HG03108 (cell line): ENCODE measurements at regions not wholly inside any gene's neighbourhood (a gene's known extent, or its start where the extent isn't known, plus 50 kb on each side); places are given as distances from the start of the nearest gene placed in this dataset.

Experiments used
- ATAC-seq: cut with Tn5 transposase; IDR thresholded peaks from one replicate; pipeline ENCODE4 v1.9.1; 2021; ENCODE audit warnings: moderate library complexity; ENCODE audit not compliant: unreplicated experiment

DNA sequence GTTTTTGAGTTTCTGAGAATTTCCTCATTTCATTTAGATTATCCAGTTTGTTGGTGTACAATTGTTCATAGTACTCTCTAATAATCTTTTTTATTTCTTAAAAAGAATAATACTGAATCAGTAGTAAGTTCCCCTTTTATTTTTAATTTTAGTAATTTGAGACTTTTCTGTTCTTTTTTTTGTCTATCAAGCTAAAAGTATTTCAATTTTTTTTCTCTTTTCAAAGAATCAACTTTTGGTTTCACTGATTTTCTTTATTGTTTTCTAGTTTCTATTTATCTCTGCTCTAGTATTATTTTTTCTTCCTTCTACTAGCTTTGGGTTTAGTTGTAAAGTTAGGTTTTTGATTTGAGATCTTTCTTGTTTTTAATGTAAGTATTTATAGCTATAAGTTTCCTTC, 60.6 kb upstream of the ARL15 start:
- ATAC-seq = no peak

DNA sequence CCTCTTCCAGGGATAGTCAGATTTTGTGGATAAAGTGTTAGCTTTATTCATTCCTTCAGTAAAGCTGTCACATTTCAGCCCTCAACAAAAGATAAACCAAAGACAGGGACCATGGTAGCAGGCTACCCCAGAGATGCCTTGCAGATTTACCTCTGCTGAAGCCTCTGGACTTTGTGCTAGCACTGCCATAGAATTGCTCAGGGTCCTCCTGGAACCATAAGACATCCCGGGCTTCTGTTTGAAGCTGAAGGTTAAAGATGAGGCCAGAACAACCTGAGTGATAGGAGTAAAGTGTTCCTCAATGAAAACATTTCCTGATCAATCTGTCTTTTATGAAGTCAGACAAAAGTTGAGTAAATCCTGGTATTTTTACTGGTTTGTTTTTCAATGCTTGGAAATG, 57.5 kb upstream of the ARL15 start:
- ATAC-seq = no peak

DNA sequence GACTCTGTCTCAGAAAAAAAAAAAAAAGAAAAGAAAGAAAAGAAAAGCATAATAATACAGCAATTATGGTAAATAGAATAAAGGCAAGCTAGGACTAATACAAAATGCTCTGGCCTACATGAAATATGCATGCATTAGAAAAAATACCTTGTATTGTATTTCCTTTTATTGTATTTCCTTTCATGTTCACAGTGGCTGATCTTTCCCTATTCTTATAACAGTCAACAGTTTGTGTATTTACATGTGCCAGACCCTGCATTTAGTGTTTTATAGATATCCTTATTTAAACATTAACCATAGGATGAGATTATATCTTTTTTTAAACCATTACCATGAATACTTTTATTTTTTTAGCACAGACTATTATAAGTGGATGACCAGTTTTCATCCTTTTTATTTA, 56.3 kb upstream of the ARL15 start:
- ATAC-seq = no peak

DNA sequence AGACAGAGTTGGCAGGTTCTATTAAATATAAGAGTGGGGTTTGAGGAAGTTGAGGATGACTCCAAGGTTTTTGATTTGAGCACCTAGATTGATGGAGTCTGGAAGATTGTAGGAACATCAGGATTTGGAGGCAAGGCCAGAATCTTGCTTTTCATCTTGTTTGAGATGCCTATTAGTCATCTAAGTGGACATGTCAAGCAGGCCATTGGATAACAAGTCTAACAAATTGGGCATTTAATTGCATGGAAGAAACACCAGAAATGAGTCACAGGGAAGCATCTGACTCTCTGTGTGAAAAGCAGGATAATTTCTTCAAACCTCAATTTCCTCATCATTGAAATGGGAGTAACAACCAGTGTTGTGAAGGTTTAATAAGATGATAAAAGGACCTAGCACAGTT, 53.3 kb upstream of the ARL15 start:
- no peak for ATAC-seq

DNA sequence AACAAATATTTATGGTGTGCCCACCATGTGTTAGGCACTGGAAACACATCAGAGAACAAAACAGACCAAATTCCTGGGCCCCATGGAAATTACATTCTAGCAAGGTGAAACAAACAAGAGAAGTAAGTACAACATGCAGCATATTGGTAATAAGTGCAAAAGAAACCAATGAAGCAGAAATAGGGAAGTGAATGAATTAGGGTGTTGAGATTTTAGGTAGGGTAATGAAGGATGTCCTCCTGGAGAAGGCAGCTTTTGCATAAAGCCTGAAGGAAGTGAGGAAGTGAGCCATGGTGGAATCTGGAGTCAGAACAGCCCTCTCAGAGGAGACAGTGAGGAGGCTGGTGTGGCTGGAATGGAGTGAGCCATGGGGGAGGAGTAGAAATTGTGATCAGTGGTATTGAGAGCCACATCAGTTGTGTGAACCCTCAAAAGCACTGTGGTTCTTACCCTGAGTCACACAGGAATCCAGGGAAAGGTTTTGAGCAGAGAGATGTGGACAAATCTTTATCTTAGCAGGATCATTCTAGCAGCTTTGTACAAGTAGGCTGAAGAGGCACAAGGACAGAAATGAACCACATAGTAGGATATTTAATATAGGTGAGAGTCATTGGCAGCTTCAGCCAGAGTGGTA, 52.7 kb upstream of the ARL15 start:
- no peak for ATAC-seq

DNA sequence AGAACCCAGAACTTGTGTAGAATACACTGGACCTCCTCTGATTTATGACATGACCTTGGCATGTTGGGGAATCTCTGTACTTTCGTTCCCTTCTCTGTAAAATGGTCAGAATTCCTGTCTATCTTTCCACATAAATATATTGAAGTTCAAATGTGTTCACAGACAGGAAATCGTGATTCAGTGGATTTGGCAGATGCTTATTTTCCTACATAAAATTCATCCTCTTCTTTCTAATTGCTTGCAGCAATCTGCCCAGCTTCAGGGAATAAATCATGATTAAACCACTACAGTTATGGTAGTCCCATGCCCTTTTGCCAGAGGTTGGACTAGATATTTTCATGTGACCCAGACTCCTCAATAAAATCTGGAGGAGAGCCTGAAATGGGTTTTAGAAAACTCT, 52.1 kb upstream of the ARL15 start:
- ATAC-seq = no peak

DNA sequence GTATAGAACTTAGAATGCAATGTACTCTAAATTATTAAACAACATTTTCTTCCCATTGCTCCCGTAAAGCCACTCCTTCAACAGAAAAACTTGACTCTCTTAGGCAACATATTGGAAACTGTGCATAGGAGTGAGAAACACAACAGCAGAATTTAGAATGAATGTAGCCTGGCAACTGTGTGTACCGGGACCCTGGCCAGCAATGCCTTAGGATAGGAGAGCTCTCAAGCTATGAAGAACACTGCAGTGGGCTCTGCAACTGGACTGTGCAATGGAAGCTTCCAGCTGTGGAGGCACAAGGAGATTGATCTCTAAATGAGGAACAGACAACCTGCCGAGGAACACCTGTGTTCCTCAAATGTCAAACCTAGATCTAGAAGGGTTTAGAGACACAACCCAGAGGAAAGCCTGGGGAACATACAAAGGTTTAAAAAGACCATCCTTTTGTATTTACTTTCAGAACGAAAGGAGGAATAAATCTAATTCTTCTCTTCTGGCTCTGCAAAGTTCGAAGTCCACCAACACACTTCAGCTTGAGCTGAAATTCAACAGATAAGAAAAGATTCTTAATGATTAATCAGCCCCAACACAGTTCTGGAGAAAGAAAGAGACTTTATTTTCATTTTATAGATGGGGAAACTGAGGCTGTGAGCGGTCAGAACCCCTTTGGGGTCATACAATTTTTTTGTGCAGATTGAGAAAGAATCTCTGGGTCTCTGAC, 51.5 kb upstream of the ARL15 start:
- ATAC-seq = no peak

DNA sequence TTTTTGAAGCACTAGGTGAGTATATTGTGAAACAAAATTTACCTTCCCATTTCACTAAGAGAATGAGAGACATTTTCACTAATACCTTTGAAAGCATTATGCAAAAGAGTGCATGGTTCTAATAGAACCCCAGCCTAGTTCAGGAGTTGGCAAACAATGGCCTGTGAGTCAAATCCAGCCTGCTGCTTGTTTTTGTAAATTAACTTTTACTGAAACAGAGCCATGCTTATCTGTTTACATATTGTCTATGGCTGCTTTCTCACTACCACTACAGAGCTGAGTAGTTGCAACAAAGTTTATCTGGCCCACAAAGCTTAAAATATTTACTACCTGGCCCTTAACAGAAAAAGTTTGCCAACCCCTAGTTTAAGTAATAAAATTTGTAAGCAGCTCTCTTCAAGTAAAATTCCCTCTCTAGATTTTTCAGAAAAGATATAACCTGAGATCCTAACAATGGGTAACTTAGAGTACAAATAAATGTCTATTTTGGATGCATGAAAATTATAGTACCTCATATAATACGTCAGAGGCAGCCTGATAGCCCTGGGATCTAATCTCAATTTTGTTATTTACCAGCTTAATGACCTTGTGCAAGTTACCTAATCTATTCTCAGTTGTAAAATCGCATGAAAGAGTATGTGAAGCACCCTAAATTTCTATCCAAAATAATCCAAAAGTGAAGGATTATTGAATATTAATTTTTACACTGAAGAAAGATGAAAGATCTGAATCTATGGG, 50.7 kb upstream of the ARL15 start:
- ATAC-seq = no peak
